ENCODE measurements at regions not wholly inside any gene's neighbourhood (a gene's known extent, or its start where the extent isn't known, plus 50 kb on each side); places are given as distances from the start of the nearest gene placed in this dataset.

DNA sequence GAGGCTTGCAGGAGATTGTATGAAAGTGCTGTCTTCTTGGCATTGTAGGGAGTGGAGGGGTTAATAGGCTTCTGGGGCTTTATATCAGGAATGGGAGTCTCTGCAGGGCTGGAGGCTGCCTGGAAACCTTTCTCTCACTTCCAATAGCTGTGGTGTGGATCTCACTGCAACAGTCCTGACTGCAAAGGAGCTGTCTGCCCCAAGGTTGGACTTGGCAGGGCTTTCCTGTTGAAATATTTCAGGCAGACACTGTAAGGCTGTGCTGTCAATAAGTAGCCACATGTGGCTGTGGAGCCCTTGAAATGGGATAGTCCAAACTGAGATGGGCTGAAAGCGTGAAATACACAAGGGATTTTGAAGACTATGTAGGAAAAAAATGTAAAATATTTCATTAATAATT is 399.1 kb upstream of the SPRED2 start:
- no peak for TF ChIP-seq POLR2A (IDR thresholded peaks at IDR 0.05)
- TF ChIP-seq, protein P1, sequence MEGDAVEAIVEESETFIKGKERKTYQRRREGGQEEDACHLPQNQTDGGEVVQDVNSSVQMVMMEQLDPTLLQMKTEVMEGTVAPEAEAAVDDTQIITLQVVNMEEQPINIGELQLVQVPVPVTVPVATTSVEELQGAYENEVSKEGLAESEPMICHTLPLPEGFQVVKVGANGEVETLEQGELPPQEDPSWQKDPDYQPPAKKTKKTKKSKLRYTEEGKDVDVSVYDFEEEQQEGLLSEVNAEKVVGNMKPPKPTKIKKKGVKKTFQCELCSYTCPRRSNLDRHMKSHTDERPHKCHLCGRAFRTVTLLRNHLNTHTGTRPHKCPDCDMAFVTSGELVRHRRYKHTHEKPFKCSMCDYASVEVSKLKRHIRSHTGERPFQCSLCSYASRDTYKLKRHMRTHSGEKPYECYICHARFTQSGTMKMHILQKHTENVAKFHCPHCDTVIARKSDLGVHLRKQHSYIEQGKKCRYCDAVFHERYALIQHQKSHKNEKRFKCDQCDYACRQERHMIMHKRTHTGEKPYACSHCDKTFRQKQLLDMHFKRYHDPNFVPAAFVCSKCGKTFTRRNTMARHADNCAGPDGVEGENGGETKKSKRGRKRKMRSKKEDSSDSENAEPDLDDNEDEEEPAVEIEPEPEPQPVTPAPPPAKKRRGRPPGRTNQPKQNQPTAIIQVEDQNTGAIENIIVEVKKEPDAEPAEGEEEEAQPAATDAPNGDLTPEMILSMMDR (IDR thresholded peaks at IDR 0.05) = no peak
